ENCODE measurements at regions not wholly inside any gene's neighbourhood (a gene's known extent, or its start where the extent isn't known, plus 50 kb on each side); places are given as distances from the start of the nearest gene placed in this dataset.

DNA sequence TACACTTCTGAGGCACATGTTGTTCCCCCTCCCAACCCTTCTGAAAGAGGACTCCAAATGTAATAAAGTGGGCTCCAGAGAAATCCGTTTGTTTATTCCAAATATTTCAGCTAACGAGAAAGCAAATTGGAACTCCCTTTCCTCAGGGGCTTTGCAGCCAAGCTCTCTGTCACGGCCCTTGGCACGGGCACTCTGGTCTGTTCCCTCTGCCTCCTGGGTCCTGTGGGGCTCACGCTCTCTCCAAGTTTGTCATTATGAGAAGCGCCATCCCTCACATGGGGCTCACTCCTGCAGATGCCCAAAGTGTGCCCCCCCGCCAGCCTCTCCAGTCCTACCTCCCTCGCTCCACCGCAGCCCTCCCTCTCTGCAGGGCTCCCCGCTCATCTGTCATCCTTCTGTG is 125.4 kb upstream of the POU2AF2 start:
- TF ChIP-seq EP300 (IDR thresholded peaks at IDR 0.05) (no peak), POLR2AphosphoS5 (IDR thresholded peaks at IDR 0.05) (no peak), POLR2A (IDR thresholded peaks at IDR 0.05) (no peak)
- TF ChIP-seq, protein P1, sequence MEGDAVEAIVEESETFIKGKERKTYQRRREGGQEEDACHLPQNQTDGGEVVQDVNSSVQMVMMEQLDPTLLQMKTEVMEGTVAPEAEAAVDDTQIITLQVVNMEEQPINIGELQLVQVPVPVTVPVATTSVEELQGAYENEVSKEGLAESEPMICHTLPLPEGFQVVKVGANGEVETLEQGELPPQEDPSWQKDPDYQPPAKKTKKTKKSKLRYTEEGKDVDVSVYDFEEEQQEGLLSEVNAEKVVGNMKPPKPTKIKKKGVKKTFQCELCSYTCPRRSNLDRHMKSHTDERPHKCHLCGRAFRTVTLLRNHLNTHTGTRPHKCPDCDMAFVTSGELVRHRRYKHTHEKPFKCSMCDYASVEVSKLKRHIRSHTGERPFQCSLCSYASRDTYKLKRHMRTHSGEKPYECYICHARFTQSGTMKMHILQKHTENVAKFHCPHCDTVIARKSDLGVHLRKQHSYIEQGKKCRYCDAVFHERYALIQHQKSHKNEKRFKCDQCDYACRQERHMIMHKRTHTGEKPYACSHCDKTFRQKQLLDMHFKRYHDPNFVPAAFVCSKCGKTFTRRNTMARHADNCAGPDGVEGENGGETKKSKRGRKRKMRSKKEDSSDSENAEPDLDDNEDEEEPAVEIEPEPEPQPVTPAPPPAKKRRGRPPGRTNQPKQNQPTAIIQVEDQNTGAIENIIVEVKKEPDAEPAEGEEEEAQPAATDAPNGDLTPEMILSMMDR (IDR thresholded peaks at IDR 0.05), result no peak

All from suprapubic skin (tissue), 4 donors.